HFFc6 (cell line): ENCODE measurements at regions not wholly inside any gene's neighbourhood (a gene's known extent, or its start where the extent isn't known, plus 50 kb on each side); places are given as distances from the start of the nearest gene placed in this dataset.

ENCODE experiments used
- DNase-seq: peaks from one replicate; pipeline ENCODE4 v3.0.0-alpha.2; 2018
- H3K27ac Mint-ChIP-seq: 2 replicates; pipeline ENCODE4 v1.8.0; 2020; ENCODE audit warnings: mild to moderate bottlenecking, mixed read lengths
- H3K27me3 Mint-ChIP-seq: 2 replicates; pipeline ENCODE4 v1.8.0; 2021; ENCODE audit warnings: mild to moderate bottlenecking, moderate library complexity, mixed read lengths; ENCODE audit not compliant: insufficient read depth
- H3K36me3 Mint-ChIP-seq: 2 replicates; pipeline ENCODE4 v1.8.0; 2021; ENCODE audit warnings: low read depth, mixed read lengths
- H3K4me1 Mint-ChIP-seq: 2 replicates; pipeline ENCODE4 v1.8.0; 2020; ENCODE audit warnings: low read depth, mixed read lengths
- H3K4me3 Mint-ChIP-seq: 2 replicates; pipeline ENCODE4 v1.8.0; 2020; ENCODE audit warnings: mild to moderate bottlenecking, moderate library complexity, mixed read lengths
- H3K9me3 Mint-ChIP-seq: 2 replicates; pipeline ENCODE4 v1.8.0; 2020; ENCODE audit warnings: mild to moderate bottlenecking, mixed read lengths
- TF ChIP-seq, protein P1 (sequence below): fragments of 200-600 bp; sonication (generic); IDR thresholded peaks from 2 replicates; pipeline ENCODE4 v1.5.0; 2021; ENCODE audit warnings: antibody characterized with exemption, mild to moderate bottlenecking

DNA sequence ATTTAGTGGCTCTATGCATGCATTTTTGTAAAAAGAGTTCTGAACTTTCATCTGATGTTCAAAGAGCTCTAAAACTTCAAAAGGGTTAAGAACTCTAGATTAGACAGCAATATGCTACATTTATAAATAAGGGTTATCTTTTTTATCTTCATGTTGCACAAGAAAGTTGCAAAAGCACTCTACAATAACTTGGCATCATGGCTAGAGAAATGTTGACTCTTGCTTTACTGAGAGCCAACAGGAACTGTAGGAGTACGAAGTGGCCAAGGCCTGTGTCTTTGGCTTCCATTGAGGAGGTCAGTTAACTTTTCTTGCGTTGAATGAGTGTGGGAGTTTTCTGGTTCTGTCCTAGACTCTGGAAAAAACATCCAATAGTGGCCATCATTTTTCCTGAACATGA is 516.9 kb downstream of the TFAP2B start:
- H3K27ac Mint-ChIP-seq, result no peak overlapping the region
- H3K27me3 Mint-ChIP-seq, result no peaks in the 10 kb centered on the region
- no peak for DNase-seq
- H3K4me1 Mint-ChIP-seq, result no peaks in the 10 kb centered on the region
- H3K4me3 Mint-ChIP-seq, result no peak overlapping the region
- H3K9me3 Mint-ChIP-seq, result peaks cover 27% of the 10 kb centered on the region
- H3K36me3 Mint-ChIP-seq, result no peaks in the 10 kb centered on the region
- TF ChIP-seq, protein P1, sequence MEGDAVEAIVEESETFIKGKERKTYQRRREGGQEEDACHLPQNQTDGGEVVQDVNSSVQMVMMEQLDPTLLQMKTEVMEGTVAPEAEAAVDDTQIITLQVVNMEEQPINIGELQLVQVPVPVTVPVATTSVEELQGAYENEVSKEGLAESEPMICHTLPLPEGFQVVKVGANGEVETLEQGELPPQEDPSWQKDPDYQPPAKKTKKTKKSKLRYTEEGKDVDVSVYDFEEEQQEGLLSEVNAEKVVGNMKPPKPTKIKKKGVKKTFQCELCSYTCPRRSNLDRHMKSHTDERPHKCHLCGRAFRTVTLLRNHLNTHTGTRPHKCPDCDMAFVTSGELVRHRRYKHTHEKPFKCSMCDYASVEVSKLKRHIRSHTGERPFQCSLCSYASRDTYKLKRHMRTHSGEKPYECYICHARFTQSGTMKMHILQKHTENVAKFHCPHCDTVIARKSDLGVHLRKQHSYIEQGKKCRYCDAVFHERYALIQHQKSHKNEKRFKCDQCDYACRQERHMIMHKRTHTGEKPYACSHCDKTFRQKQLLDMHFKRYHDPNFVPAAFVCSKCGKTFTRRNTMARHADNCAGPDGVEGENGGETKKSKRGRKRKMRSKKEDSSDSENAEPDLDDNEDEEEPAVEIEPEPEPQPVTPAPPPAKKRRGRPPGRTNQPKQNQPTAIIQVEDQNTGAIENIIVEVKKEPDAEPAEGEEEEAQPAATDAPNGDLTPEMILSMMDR, result no peak

DNA sequence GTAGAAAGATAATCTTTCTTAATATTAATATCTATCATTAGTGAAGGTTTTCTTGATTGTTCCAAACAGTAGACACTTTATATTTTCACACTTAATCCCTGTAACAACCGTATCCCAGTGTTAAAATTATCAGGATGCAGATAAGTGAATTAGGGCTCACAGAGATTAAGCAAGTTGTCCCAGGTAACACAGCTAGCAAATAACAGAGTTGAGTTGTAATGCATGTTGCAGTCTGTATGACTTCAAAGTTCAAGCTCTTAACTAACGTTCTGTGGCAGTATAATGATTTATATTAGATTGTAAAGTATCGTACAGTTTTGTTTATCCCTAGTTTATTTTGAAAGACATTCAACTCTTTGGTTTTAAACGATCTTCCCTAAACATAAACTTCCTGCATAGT is 517.5 kb downstream of the TFAP2B start:
- TF ChIP-seq, protein P1, result no peak
- no peaks in the 10 kb centered on the region for H3K4me1 Mint-ChIP-seq
- no peak overlapping the region for H3K4me3 Mint-ChIP-seq
- no peak overlapping the region for H3K27ac Mint-ChIP-seq
- no peaks in the 10 kb centered on the region for H3K27me3 Mint-ChIP-seq
- H3K36me3 Mint-ChIP-seq, result no peaks in the 10 kb centered on the region
- H3K9me3 Mint-ChIP-seq, result peaks cover 24% of the 10 kb centered on the region
- no peak for DNase-seq

DNA sequence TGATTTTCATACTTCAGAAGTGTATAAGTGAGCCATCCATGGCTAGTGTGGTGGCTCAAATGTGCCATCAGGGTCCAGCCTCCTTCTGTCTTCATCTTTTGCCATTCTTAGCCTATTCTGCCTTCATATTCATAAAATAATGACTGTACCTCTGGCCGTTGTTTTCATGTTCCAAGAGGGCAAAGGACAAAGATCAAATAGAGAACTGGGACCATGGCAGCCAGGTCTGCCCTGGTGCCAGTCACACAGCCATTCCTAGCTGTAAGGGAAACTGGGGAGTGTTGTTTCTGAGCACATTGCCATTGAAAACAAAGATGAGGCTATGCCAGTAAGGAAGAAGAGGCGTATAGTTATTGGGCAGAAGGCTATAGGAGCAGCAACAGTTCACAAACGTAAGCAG is 518.6 kb downstream of the TFAP2B start:
- DNase-seq, result no peak
- Mint-ChIP-seq H3K4me3 (no peak overlapping the region), H3K9me3 (peaks cover 16% of the 10 kb centered on the region), H3K27me3 (no peaks in the 10 kb centered on the region), H3K36me3 (no peaks in the 10 kb centered on the region), H3K4me1 (no peaks in the 10 kb centered on the region), H3K27ac (no peak overlapping the region)
- TF ChIP-seq, protein P1, result no peak

DNA sequence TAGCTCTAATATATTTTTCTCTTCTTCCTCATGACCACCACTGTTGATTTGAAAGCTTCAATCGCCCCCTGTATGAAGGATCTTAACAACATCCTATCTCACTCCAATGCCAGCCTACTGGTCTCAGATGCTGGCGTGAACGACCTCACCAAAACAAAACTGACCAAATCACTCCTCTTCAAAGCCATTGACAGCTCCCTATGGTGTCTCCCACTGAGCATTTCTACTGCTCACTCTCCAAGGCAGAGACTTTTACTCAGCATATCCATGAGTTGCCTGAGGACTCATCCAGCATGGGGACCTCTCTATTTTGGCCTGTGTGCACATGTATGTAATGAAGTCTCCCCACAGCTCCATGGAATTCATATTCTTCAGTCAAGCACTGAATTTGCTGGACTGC is 520.4 kb downstream of the TFAP2B start:
- Mint-ChIP-seq H3K9me3 (peaks cover 11% of the 10 kb centered on the region), H3K36me3 (no peaks in the 10 kb centered on the region), H3K4me3 (no peak overlapping the region), H3K4me1 (no peaks in the 10 kb centered on the region), H3K27ac (no peak overlapping the region), H3K27me3 (no peaks in the 10 kb centered on the region)
- DNase-seq, result no peak
- TF ChIP-seq, protein P1, result no peak

DNA sequence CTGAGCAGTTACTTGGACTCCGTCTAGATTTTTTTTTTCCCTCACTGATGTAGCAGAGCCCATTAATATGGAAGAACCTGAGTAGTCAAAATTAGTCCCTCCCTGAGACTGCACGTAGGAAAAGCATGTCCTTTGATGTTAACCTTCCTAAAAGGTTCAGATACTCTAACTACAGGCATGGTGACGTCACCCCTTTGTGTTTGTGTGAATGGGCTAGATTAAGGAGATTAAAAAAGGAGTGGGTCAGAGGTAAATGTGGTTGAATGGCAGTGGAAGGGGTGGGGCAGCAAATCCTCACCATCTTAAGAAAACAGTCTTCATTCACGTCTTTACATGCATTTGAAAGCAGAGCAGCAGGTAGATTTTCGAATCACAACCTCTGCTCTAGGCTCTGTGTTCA is 521.1 kb downstream of the TFAP2B start:
- H3K36me3 Mint-ChIP-seq, result no peaks in the 10 kb centered on the region
- peaks cover 12% of the 10 kb centered on the region for H3K9me3 Mint-ChIP-seq
- TF ChIP-seq, protein P1, result no peak
- no peaks in the 10 kb centered on the region for H3K4me1 Mint-ChIP-seq
- DNase-seq, result no peak
- H3K27ac Mint-ChIP-seq, result no peak overlapping the region
- no peak overlapping the region for H3K4me3 Mint-ChIP-seq
- no peaks in the 10 kb centered on the region for H3K27me3 Mint-ChIP-seq

DNA sequence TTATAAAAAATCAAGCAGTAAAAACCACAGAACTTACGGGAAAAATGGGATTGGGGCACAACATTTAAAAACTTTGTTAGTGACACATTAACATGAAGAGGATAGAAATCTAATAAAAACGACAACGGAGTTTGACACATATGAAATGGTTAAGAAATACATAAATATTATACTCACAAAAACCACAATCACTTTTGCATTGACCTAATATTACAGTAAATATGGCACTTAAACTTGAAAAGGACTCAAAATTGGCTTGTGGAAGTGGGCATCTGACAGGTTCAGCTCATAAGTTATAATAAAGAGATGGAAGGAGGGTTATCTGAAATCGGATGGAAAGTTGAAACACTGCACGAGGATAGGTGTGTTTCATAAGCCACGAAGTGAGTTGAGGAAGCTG is 523.7 kb downstream of the TFAP2B start:
- H3K27ac Mint-ChIP-seq, result no peak overlapping the region
- no peaks in the 10 kb centered on the region; the same call in 1 of the 2 replicates for H3K27me3 Mint-ChIP-seq
- no peak overlapping the region for H3K4me3 Mint-ChIP-seq
- no peak for DNase-seq
- H3K4me1 Mint-ChIP-seq, result no peaks in the 10 kb centered on the region
- H3K9me3 Mint-ChIP-seq, result peaks cover 21% of the 10 kb centered on the region
- no peaks in the 10 kb centered on the region for H3K36me3 Mint-ChIP-seq
- TF ChIP-seq, protein P1, result no peak
